DLD1 (cell line): ENCODE measurements at regions not wholly inside any gene's neighbourhood (a gene's known extent, or its start where the extent isn't known, plus 50 kb on each side); places are given as distances from the start of the nearest gene placed in this dataset.
"Not testable (repeated sequence)": the region's sequence is repeated elsewhere in the genome, so short reads cannot be mapped to it uniquely, and the experiment has no call there.

Experiments
- in situ Hi-C: cut with HindIII; loops from 2 replicates; pipeline ENCODE4 v1.10.0; 2017; ENCODE audit warnings: low sequenced_read_pairs

GRCh38 chr2:71926089-71926447 is 221.6 kb downstream of the CYP26B1 start:
- in situ Hi-C loops, result no loop called here

- in situ Hi-C loops, result no loop called here
Measured at GRCh38 chr2:71925268-71926088, 222.2 kb downstream of the CYP26B1 start.

DNA sequence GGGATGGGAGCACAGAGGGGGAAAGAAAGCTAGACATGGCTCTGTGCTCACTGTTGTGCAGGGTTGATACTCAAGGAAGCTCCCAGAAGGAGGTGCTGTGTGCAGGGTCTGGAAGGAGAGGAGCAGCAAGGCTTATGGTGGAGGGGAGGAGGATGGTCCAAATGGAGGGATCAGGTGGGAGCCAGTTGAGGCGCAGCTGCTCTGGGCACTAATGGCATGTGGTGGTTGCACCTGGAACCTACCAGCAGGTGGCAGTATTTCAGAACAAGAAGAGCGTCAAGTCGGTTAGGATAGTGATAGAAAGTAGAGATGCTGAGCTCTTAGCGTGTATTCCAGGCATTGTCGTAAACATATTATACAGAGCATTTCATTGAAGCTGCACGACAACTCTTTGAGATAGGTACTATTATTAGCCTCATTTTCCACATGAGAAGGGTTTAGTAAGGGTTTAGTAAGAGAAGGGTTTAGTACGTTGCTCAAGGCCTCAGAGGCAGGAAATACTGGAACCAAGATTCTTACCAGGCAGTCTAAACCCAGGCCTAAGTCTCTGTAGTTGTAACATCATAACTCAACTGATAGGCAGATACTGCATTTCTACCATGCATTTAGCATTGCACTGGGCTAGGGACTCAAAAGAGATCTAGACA is 223.7 kb downstream of the CYP26B1 start:
- in situ Hi-C loops, result no loop called here

GRCh38 chr2:71923143-71923525 is 224.5 kb downstream of the CYP26B1 start:
- in situ Hi-C loops, result no loop called here

DNA sequence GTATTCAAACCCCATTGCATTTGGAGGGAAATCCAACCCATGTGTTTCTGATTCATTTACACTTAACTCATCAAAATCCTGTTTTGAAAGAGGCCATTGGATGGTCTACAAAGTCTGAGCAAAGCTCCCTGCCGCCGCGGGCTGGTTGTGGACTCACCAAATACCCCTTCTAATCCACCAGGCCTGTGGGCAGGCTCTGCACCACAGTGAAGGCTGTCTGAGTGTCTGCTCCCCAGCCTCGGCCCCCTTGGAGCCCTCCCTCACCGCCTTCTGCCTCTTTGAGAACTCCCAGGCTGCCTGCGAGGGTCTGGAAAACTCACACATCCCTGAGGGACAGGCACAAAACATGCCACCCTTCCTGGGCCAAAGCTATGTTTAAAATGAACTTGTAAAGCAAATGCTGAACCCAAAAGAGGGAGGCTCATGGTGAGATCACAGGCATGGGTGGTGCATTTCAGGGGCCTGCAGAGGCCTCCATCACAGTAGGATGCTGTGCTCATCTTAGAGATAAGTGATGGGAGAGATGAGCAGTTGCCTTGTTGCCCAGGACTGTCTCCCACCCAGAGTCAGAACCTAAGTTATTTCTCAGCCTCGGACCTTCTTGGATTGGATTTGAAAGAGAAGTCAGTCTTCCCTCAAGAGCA is 225.0 kb downstream of the CYP26B1 start:
- in situ Hi-C loops, result no loop called here

DNA sequence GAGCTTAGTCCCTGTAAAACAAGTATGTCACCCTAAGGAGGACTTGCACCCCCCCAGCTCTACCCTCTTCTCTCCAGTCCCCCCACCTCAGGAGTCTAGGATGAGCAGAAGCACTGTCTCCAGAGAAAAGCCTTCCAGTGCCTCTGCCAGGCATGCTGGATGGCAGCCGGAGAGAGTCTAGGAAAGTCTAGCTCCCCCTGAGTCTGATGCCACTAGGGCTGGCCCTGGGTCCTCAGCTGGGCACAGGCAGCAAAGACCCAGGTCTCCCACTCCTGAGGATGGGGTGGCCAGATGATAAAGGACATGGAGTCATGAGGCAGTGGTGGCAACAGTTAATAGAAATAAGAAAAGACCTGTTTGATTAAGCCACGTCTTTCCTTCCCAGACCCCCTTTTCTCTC is 225.6 kb downstream of the CYP26B1 start:
- in situ Hi-C loops, result no loop called here

GRCh38 chr2:71920819-71921218 is 226.8 kb downstream of the CYP26B1 start:
- in situ Hi-C loops, result not testable (repeated sequence)

DNA sequence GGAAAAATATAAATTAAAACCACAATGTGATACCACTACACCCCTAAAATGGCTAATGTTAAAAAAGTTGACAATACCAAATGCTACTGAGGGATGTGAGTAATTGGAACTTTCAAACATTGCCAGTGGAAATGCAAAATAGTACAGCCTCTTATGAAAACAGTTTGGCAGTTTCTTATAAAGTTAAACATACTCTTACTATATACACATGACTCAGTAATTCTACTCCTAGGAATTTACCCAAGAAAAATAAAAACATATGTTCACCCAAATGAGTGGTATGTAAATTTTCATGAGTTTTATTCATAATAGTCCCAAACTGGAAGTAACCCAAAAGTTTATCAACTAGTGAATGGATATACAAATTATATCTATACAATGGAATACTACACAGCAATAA is 228.0 kb downstream of the CYP26B1 start:
- in situ Hi-C loops, result no loop called here

DNA sequence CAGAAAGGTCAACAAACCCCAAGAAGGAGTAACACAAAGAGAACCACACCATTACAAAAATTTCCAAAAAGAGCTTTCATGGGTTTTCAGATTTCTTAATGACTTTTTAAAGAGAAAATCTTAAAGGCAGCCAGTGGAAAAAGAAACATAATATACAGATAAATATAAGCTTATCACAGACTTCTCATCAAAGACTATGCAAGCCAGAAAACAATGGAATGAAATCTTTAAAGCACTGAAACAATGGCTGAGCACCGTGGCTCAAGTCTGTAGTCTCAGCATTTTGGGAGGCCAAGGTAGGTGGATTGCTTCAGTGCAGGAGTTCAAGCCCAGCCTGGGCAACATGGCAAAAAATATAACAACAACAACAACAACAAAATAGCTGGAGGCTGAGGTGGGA is 237.4 kb downstream of the CYP26B1 start:
- in situ Hi-C loops, result no loop called here

DNA sequence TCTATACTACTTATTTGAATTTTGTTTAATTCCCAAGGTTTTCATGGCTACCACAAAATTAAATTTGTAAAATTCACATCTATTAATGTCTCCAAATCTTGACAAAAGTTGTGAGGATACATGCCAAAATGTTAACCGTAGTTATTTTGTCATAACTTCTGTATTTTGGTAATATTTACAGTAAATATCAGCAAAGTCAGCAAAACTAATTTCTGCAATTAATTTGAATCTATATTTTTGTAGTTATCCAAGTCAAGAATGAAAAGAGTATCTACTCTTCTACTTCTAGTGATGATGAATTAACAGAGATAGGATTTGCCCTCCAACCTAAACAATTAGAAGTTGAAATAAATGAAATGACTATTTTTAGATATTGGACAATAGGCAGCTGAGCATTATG is 238.9 kb downstream of the CYP26B1 start:
- in situ Hi-C loops, result no loop called here

- in situ Hi-C loops, result no loop called here
Measured at GRCh38 chr2:71907503-71907902, 240.2 kb downstream of the CYP26B1 start.

DNA sequence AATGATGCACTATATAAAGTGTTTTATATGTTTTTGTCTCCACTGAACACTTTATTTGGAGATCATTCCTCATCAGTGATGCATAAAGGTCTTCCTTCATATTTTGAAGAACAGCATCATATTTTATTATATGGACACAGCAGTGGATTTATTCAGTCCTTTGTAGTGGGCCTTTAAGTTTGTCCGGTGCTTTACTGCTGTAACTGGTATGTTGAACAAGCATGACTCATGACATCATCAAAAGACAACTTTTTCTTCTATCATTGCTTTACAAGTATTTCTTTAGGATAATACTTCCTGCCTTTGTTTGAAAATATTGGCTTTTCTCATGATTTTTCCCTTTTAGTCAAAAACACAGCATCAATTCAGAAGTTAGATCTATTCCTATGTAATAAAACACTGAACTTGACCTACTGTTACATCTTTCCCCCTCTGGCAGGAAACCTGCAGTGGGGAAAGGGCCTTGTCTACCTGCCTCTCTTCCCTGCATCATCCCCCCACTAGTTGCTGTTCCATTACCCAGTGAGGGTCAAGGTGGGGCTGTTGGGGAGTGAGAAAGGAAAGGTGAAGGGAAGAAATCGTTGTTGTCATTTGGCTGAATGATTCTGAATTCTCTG is 241.2 kb downstream of the CYP26B1 start:
- in situ Hi-C loops, result no loop called here

- in situ Hi-C loops, result no loop called here
Measured at GRCh38 chr2:71905205-71905604, 242.5 kb downstream of the CYP26B1 start.

- in situ Hi-C loops, result no loop called here
Measured at GRCh38 chr2:71903841-71904240, 243.8 kb downstream of the CYP26B1 start.

DNA sequence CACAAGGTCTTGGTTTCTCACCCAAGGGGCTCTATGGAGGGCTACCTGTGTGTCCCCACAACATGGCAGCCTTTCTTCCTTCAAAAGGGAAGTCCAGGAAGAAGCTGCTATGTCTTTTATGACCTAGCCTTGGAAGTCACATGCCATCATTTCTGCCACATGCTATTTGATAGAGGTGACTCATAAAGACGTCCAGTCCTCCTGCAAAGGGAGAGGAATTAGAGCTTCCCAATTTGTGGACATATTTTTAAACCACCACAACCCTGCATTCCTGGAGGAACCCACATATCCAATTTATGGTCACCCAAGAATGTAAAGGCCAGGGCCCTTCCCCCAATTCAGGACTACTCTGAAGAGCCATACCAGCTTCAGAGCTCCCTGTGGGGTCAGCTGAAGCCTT is 246.2 kb downstream of the CYP26B1 start:
- in situ Hi-C loops, result no loop called here

DNA sequence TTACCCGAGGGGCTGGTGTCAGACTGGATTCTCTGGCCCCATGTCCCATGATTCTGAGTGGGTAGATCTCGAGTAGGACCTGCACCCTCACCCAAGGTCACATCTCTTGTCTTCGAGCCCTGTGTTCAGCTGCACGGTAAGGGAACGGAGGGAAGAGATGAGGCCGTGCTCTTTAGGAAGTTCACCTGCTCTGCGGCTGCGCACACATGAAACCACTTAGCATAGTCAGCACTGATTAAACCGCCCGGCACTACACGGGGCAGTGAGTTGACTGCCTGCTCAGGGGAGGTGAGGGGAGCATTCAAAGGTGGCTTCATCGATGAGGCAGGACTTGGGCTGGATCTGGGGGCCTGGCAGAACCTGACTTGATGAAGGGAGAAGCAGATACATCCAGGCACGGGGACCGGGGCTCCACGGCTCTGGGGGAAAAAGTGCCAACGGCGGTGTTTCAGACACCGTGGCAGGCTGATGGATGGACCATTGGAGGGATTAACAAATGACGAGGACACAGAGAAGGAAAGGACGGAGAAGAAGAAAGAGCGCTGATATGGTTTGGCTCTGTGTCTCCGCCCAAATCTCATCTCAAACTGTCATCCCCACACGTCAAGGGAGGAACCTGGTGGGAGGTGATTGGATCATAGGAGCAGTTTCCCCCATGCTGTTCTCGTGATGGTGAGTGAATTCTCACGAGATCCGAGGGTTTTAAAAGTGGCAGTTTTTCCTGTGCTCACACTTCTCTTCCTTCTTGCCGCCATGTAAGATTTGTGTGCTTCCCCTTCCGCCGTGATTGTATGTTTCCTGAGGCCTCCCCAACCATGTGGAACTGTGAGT is 248.6 kb downstream of the CYP26B1 start:
- in situ Hi-C loops, result no loop called here

- in situ Hi-C loops, result no loop called here
Measured at GRCh38 chr2:71898375-71898774, 249.3 kb downstream of the CYP26B1 start.

DNA sequence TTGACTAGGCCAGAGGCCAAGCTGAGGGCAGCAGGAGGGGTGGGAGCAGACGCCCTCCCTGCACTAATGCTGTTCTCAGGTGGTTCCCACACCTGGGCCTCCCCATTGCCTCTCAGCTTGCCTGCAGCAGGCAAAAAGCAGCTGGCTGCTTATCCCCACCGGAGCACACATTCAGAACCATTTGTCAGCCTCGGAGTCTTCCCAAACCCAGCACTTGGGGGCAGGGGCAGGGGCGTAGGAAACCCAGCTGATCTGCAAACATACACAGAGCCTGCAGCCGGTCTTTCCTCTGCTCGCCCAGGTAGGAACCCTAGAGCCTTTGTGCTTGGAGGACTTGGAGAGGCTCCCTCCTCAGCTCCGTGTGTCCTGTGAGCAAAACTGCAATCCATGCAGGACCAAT is 249.8 kb downstream of the CYP26B1 start:
- in situ Hi-C loops, result no loop called here

GRCh38 chr2:71897137-71897480 is 250.6 kb downstream of the CYP26B1 start:
- in situ Hi-C loops, result no loop called here

- in situ Hi-C loops, result no loop called here
Measured at GRCh38 chr2:71896385-71897136, 251.1 kb downstream of the CYP26B1 start.
